ENCODE measurements at regions not wholly inside any gene's neighbourhood (a gene's known extent, or its start where the extent isn't known, plus 50 kb on each side); places are given as distances from the start of the nearest gene placed in this dataset.

- 92% methylated on average over 1 of the region's 2 CpGs for WGBS (ENCODE audit: insufficient coverage)
- no peak for DNase-seq
- no peaks in the 10 kb centered on the region for H3K36me3 ChIP-seq (replicated peaks in 1 of 2; ENCODE audit: control insufficient read depth in 1 of 2, insufficient read depth in 2 of 2, low read length in 2 of 2)
- H3K79me2 ChIP-seq (ENCODE audit: insufficient read depth, low read length): no peaks in the 10 kb centered on the region
- H2AFZ ChIP-seq (ENCODE audit: insufficient read depth, low read depth, low read length, poor library complexity, severe bottlenecking): no peak overlapping the region
- H3K4me1 Mint-ChIP-seq: no peaks in the 10 kb centered on the region
- H3K36me3 Mint-ChIP-seq: no peaks in the 10 kb centered on the region
- peaks cover 0 to 4% (median 2%) of the 10 kb centered on the region in 3 donors for H3K27me3 Mint-ChIP-seq (ENCODE audit: low read depth in 3 of 3)
- peaks cover 0 to 5% (median 0%) of the 10 kb centered on the region in 7 donors for H3K9me3 Mint-ChIP-seq
- H3K9ac ChIP-seq (ENCODE audit: insufficient read depth, low read length, poor library complexity, severe bottlenecking): no peak overlapping the region
- no peaks in the 10 kb centered on the region for H3K9me3 ChIP-seq (replicated peaks in 1 of 2; ENCODE audit: control insufficient read depth in 1 of 2, insufficient read depth in 1 of 2, low read length in 2 of 2)
- H3K4me2 ChIP-seq (replicated peaks; ENCODE audit: extremely low read depth, low read length, poor library complexity, severe bottlenecking): no peak overlapping the region
- no peak overlapping the region for H3K27ac Mint-ChIP-seq
- no peak overlapping the region for H3K4me3 Mint-ChIP-seq
- H3K4me1 ChIP-seq (ENCODE audit: control insufficient read depth in 1 of 2, insufficient read depth in 2 of 2, low read length in 2 of 2): no peaks in the 10 kb centered on the region
- H3K27me3 ChIP-seq (ENCODE audit: control insufficient read depth in 2 of 2, insufficient read depth in 2 of 2, low read length in 2 of 2): no peaks in the 10 kb centered on the region
- no peak overlapping the region for H3K4me3 ChIP-seq (replicated peaks in 1 of 3; ENCODE audit: low read depth in 2 of 3, low read length in 3 of 3)
- H3K27ac ChIP-seq (ENCODE audit: low read depth in 1 of 2, low read length in 2 of 2): no peak overlapping the region
- TF ChIP-seq CTCF (IDR thresholded peaks at IDR 0.05): no peak
- intact Hi-C loops (cut with micrococcal nuclease): no loop called here
- no peaks in the 10 kb centered on the region for H4K20me1 ChIP-seq (ENCODE audit: insufficient read depth, low read length)
Observed at GRCh38 chr4:34920032-34920431, 1324.3 kb downstream of the ARAP2 start.

- no peaks in the 10 kb centered on the region for H3K4me1 ChIP-seq (ENCODE audit: control insufficient read depth in 1 of 2, insufficient read depth in 2 of 2, low read length in 2 of 2)
- H3K27me3 Mint-ChIP-seq (ENCODE audit: low read depth in 3 of 3): peaks cover 0 to 2% (median 1%) of the 10 kb centered on the region in 3 donors
- intact Hi-C loops (cut with micrococcal nuclease): no loop called here
- H3K27me3 ChIP-seq (ENCODE audit: control insufficient read depth in 2 of 2, insufficient read depth in 2 of 2, low read length in 2 of 2): no peaks in the 10 kb centered on the region
- WGBS (ENCODE audit: insufficient coverage): 80% methylated on average over 1 of the region's 3 CpGs
- H3K9me3 Mint-ChIP-seq: peaks cover 0 to 1% (median 0%) of the 10 kb centered on the region in 7 donors
- H3K27ac ChIP-seq (ENCODE audit: low read depth in 1 of 2, low read length in 2 of 2): no peak overlapping the region
- DNase-seq: no peak
- H3K36me3 Mint-ChIP-seq: no peaks in the 10 kb centered on the region
- no peaks in the 10 kb centered on the region for H4K20me1 ChIP-seq (ENCODE audit: insufficient read depth, low read length)
- H3K4me2 ChIP-seq (replicated peaks; ENCODE audit: extremely low read depth, low read length, poor library complexity, severe bottlenecking): no peak overlapping the region
- no peaks in the 10 kb centered on the region for H3K36me3 ChIP-seq (replicated peaks in 1 of 2; ENCODE audit: control insufficient read depth in 1 of 2, insufficient read depth in 2 of 2, low read length in 2 of 2)
- no peak overlapping the region for H3K4me3 ChIP-seq (replicated peaks in 1 of 3; ENCODE audit: low read depth in 2 of 3, low read length in 3 of 3)
- H2AFZ ChIP-seq (ENCODE audit: insufficient read depth, low read depth, low read length, poor library complexity, severe bottlenecking): no peak overlapping the region
- H3K27ac Mint-ChIP-seq: no peak overlapping the region
- H3K79me2 ChIP-seq (ENCODE audit: insufficient read depth, low read length): no peaks in the 10 kb centered on the region
- no peak overlapping the region for H3K9ac ChIP-seq (ENCODE audit: insufficient read depth, low read length, poor library complexity, severe bottlenecking)
- no peak overlapping the region for H3K4me3 Mint-ChIP-seq
- TF ChIP-seq CTCF (IDR thresholded peaks at IDR 0.05): no peak
- H3K9me3 ChIP-seq (replicated peaks in 1 of 2; ENCODE audit: control insufficient read depth in 1 of 2, insufficient read depth in 1 of 2, low read length in 2 of 2): no peaks in the 10 kb centered on the region
- no peaks in the 10 kb centered on the region for H3K4me1 Mint-ChIP-seq
Observed at GRCh38 chr4:34921391-34921790, 1322.9 kb downstream of the ARAP2 start.
